Amniotic stem cell (primary cell): ENCODE measurements at regions not wholly inside any gene's neighbourhood (a gene's known extent, or its start where the extent isn't known, plus 50 kb on each side); places are given as distances from the start of the nearest gene placed in this dataset.
A peak's percentile ranks its signal among the peaks of the same experiment; 100 is the strongest.
"Not testable (repeated sequence)": the region's sequence is repeated elsewhere in the genome, so short reads cannot be mapped to it uniquely, and the experiment has no call there.

Experiments used
- DNase-seq: peaks from one replicate; lab custom pipeline; 2025; lab: John Stamatoyannopoulos, UW

GRCh38 chr2:95727420-95727819, 135.6 kb downstream of the TRIM43 start:
- DNase-seq = not testable (repeated sequence)

- DNase-seq = peak; percentile 58
These were observed 137.2 kb downstream of the TRIM43 start for GRCh38 chr2:95728878-95729596.

- no peak for DNase-seq
These were observed 137.8 kb downstream of the TRIM43 start for GRCh38 chr2:95729597-95729955.

GRCh38 chr2:95730813-95731212, 139.0 kb downstream of the TRIM43 start:
- no peak for DNase-seq

- no peak for DNase-seq
These were observed 143.4 kb downstream of the TRIM43 start for GRCh38 chr2:95734976-95735890.

- DNase-seq = no peak
These were observed 146.5 kb downstream of the TRIM43 start for GRCh38 chr2:95738301-95738700.

GRCh38 chr2:95752126-95752525, 160.3 kb downstream of the TRIM43 start:
- not testable (repeated sequence) for DNase-seq

- DNase-seq = not testable (repeated sequence)
These were observed 162.0 kb downstream of the TRIM43 start for GRCh38 chr2:95753812-95754211.

GRCh38 chr2:95754213-95754612, 162.4 kb downstream of the TRIM43 start:
- not testable (repeated sequence) for DNase-seq

- not testable (repeated sequence) for DNase-seq
These were observed 163.2 kb downstream of the TRIM43 start for GRCh38 chr2:95754819-95755563.

GRCh38 chr2:95755956-95756669, 164.3 kb downstream of the TRIM43 start:
- DNase-seq = not testable (repeated sequence)

GRCh38 chr2:95757988-95758387, 166.2 kb downstream of the TRIM43 start:
- no peak for DNase-seq

- no peak for DNase-seq
These were observed 167.9 kb downstream of the TRIM43 start for GRCh38 chr2:95759481-95760246.

- peak; percentile 40 for DNase-seq
These were observed 169.2 kb downstream of the TRIM43 start for GRCh38 chr2:95760806-95761525.

GRCh38 chr2:95761556-95761955, 169.8 kb downstream of the TRIM43 start:
- no peak for DNase-seq

- not testable (repeated sequence) for DNase-seq
These were observed 170.5 kb downstream of the TRIM43 start for GRCh38 chr2:95762023-95763021.

- not testable (repeated sequence) for DNase-seq
These were observed 171.3 kb downstream of the TRIM43 start for GRCh38 chr2:95763074-95763473.

GRCh38 chr2:95764966-95765365, 173.2 kb downstream of the TRIM43 start:
- not testable (repeated sequence) for DNase-seq
